ENCODE measurements at regions not wholly inside any gene's neighbourhood (a gene's known extent, or its start where the extent isn't known, plus 50 kb on each side); places are given as distances from the start of the nearest gene placed in this dataset.
"Not testable (repeated sequence)": the region's sequence is repeated elsewhere in the genome, so short reads cannot be mapped to it uniquely, and the experiment has no call there.

DNA sequence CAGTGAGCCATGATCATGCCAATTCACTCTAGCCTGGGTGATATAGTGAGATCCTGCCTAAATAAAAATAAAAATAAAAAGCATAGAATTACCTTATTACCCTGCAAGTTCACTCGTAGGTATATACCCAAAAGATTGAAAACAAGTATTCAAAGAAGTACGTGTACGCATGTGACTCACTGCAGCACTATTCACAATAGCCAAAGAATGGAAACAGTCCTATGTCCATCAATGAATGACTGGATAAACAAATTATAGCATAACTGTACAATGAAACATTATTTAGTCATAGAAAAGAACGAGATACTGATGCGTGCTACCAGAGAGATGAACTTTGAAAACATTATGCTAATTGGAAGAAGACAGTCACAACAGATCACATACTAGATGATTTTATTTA is 204.6 kb upstream of the DIAPH2 start:
- H3K4me3 Mint-ChIP-seq: no peak overlapping the region
- H3K27ac Mint-ChIP-seq: no peak overlapping the region
- DNase-seq (no peak), ATAC-seq (replicated peaks in 1 of 2) (no peak)
- H3K9me3 Mint-ChIP-seq: no peaks in the 10 kb centered on the region
- H3K27me3 Mint-ChIP-seq (ENCODE audit: low read depth): peaks cover 20% of the 10 kb centered on the region
- H3K4me1 Mint-ChIP-seq (ENCODE audit: low read depth): no peaks in the 10 kb centered on the region
- H3K36me3 Mint-ChIP-seq (ENCODE audit: insufficient read depth in 2 of 2): no peaks in the 10 kb centered on the region

DNA sequence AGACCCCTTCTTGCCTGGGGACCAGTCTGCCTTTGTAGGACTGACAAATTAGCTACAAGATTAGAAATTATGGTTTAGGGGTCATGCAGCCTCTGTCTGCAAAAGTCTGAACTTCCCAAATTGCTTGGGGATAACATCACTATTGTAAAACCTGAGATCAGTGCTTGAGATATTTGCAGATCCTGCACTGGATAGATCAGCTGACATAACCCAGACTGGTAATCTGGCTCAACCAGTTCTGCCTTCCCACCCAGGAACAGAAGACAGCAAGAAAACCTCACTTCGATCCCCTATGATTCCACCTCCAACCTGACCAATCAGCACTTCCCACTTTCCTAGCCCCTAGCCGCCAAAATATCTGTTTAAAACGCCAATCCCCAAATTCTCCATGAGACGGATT is 202.8 kb upstream of the DIAPH2 start:
- no peaks in the 10 kb centered on the region for H3K4me1 Mint-ChIP-seq (ENCODE audit: low read depth)
- DNase-seq (no peak), ATAC-seq (replicated peaks in 1 of 2) (no peak)
- H3K27ac Mint-ChIP-seq: no peak overlapping the region
- H3K4me3 Mint-ChIP-seq: no peak overlapping the region
- H3K9me3 Mint-ChIP-seq: no peaks in the 10 kb centered on the region
- H3K27me3 Mint-ChIP-seq (ENCODE audit: low read depth): peaks cover 20% of the 10 kb centered on the region
- H3K36me3 Mint-ChIP-seq (ENCODE audit: insufficient read depth in 2 of 2): no peaks in the 10 kb centered on the region

- Mint-ChIP-seq H3K4me3 (no peak overlapping the region), H3K36me3 (ENCODE audit: insufficient read depth in 2 of 2) (no peaks in the 10 kb centered on the region), H3K27me3 (ENCODE audit: low read depth) (peaks cover 18% of the 10 kb centered on the region), H3K4me1 (ENCODE audit: low read depth) (no peaks in the 10 kb centered on the region), H3K9me3 (no peaks in the 10 kb centered on the region), H3K27ac (no peak overlapping the region)
- no peak for DNase-seq
- ATAC-seq (replicated peaks in 1 of 2): no peak
Observed at GRCh38 chrX:96483647-96484160, 200.9 kb upstream of the DIAPH2 start.

- DNase-seq; H3K27ac Mint-ChIP-seq; H3K4me3 Mint-ChIP-seq; H3K36me3 Mint-ChIP-seq (ENCODE audit: insufficient read depth in 2 of 2); ATAC-seq (replicated peaks in 1 of 2); H3K4me1 Mint-ChIP-seq (ENCODE audit: low read depth); H3K9me3 Mint-ChIP-seq: not testable (repeated sequence)
- H3K27me3 Mint-ChIP-seq (ENCODE audit: low read depth): peaks cover 18% of the 10 kb centered on the region
Observed at GRCh38 chrX:96486687-96487086, 198.0 kb upstream of the DIAPH2 start.

DNA sequence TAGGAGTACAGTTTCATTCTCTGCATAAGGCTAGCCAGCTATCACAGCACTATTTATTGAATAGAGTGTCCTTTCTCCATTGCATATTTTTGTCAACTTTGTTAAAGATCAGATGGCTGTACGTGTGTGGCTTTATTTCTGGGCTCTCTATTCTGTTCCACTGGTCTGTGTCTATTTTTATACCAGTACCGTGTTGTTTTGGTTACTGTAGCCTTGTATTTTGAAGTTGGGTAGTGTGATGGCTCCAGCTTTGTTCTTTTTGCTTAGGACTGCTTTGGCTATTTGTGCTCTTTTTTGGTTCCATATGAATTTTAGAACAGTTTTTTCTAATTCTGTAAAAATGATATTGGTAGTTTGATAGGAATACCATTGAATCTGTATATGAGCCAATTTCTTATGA is 182.1 kb upstream of the DIAPH2 start:
- ATAC-seq (replicated peaks in 1 of 2) (no peak), DNase-seq (no peak)
- Mint-ChIP-seq H3K27me3 (ENCODE audit: low read depth) (no peaks in the 10 kb centered on the region), H3K4me3 (no peak overlapping the region), H3K4me1 (ENCODE audit: low read depth) (no peaks in the 10 kb centered on the region), H3K27ac (no peak overlapping the region), H3K36me3 (ENCODE audit: insufficient read depth in 2 of 2) (no peaks in the 10 kb centered on the region), H3K9me3 (no peaks in the 10 kb centered on the region)

DNA sequence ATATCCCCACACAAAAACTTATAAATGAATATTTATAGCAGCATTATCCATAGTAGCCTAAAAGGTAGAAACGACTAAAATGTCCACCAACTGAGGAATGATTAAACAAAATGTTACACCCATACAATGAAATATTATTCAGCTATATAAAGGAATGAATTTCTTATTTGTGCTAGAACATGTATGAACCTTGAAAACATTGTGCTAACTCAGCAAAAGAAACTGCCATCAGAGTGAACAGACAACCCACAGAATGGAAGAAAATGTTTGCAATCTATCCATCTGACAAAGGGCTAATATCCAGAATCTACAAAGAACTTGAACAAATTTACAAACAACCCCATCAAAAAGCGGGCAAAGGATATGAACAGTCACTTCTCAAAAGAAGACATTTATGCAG is 155.3 kb upstream of the DIAPH2 start:
- not testable (repeated sequence) for H3K4me1 Mint-ChIP-seq (ENCODE audit: low read depth); ATAC-seq (replicated peaks in 1 of 2); H3K9me3 Mint-ChIP-seq; H3K4me3 Mint-ChIP-seq; H3K36me3 Mint-ChIP-seq (ENCODE audit: insufficient read depth in 2 of 2); H3K27ac Mint-ChIP-seq; H3K27me3 Mint-ChIP-seq (ENCODE audit: low read depth); DNase-seq

DNA sequence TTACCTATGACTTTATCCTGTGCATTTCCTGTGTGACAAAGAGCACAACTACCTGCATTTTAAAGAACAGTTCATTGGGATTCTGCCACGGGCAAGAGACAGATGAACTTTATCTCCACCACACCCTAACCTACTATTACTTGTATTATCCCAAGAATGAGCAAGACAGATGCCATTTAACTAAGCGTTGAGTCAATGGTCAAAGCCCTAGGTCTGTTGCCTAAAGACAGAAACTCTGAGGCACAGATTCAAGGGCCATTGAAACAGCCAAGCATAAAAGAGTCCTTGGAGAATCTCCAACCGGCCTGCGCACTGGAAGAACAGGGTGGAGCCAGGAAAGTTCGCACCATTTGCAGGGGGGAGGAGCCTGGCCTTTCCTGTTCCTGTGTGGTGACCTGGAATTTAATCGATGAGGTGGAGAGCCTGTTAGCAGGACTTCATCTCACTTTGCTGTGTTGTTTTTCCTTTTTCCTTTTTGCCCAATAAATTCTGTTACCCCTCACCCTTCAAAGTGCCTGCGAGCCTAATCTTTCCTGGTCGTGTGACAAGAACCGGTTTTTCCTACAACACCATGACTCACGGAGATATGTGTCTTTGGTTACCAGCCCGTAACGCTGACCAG is 146.4 kb upstream of the DIAPH2 start:
- Mint-ChIP-seq H3K4me1 (ENCODE audit: low read depth) (no peaks in the 10 kb centered on the region), H3K4me3 (no peak overlapping the region), H3K36me3 (ENCODE audit: insufficient read depth in 2 of 2) (no peaks in the 10 kb centered on the region), H3K27me3 (ENCODE audit: low read depth) (peaks cover 19% of the 10 kb centered on the region), H3K9me3 (no peaks in the 10 kb centered on the region), H3K27ac (no peak overlapping the region)
- ATAC-seq (replicated peaks in 1 of 2): no peak
- no peak for DNase-seq

- ATAC-seq (replicated peaks in 1 of 2) (no peak), DNase-seq (no peak)
- Mint-ChIP-seq H3K27ac (no peak overlapping the region), H3K36me3 (ENCODE audit: insufficient read depth in 2 of 2) (no peaks in the 10 kb centered on the region), H3K9me3 (no peaks in the 10 kb centered on the region), H3K27me3 (ENCODE audit: low read depth) (peaks cover 21% of the 10 kb centered on the region), H3K4me3 (no peak overlapping the region), H3K4me1 (ENCODE audit: low read depth) (no peaks in the 10 kb centered on the region)
Observed at GRCh38 chrX:96540111-96540631, 144.5 kb upstream of the DIAPH2 start.

- H3K27me3 Mint-ChIP-seq (ENCODE audit: low read depth): peaks cover 24% of the 10 kb centered on the region
- not testable (repeated sequence) for ATAC-seq (replicated peaks in 1 of 2); H3K27ac Mint-ChIP-seq; H3K4me3 Mint-ChIP-seq; H3K4me1 Mint-ChIP-seq (ENCODE audit: low read depth); H3K9me3 Mint-ChIP-seq; H3K36me3 Mint-ChIP-seq (ENCODE audit: insufficient read depth in 2 of 2); DNase-seq
Observed at GRCh38 chrX:96546281-96546680, 138.4 kb upstream of the DIAPH2 start.

DNA sequence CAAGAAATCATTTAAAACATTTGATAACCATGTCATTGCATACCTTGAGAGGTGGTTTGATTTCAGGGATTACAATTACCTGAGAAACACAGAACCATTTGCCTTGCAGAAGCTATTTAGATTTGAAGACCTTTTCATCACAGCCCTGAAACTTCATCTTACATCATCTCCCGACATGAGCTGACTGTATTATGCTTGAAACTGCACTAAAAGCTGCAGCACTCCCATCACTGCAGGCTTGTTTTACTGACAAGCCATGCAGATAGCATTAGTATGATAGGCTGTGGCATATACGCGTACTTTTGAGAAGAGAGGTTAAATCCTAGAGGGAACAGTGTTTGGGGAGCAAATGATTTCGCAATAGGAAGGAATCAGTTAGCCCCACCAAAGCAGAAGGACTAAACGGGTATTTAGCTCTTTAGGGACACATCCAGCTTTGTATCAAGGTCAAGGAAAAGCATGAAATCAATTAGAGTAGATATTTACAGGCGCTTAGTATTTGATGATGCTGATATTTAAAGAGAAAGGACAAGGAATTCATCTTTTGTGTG is 133.2 kb upstream of the DIAPH2 start:
- H3K36me3 Mint-ChIP-seq (ENCODE audit: insufficient read depth in 2 of 2): no peaks in the 10 kb centered on the region
- DNase-seq: no peak
- H3K4me1 Mint-ChIP-seq (ENCODE audit: low read depth): no peaks in the 10 kb centered on the region
- peaks cover 21% of the 10 kb centered on the region for H3K27me3 Mint-ChIP-seq (ENCODE audit: low read depth)
- no peak overlapping the region for H3K27ac Mint-ChIP-seq
- no peak overlapping the region for H3K4me3 Mint-ChIP-seq
- H3K9me3 Mint-ChIP-seq: no peaks in the 10 kb centered on the region
- no peak for ATAC-seq (replicated peaks in 1 of 2)

DNA sequence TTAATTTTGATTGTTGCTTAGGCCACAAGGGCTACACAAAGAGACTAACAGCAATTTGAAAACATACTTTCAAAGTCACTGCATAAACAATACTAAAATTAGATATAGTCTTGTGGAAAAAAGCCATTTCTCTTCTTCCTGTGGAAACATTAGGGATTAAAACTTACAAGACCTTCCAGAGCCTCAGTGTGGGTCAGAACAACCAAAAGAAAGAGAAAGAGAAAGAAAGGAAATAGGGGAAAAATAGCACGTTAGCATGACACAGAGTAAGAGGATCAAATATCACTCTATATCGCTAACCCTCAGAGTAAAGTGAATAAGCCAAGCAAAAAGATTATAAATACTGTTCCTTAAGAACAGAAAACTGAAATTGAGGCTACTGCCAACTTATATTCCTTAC is 127.8 kb upstream of the DIAPH2 start:
- no peak for ATAC-seq (replicated peaks in 1 of 2)
- Mint-ChIP-seq H3K27me3 (ENCODE audit: low read depth) (peaks cover 2% of the 10 kb centered on the region), H3K27ac (no peak overlapping the region), H3K4me1 (ENCODE audit: low read depth) (no peaks in the 10 kb centered on the region), H3K4me3 (no peak overlapping the region), H3K36me3 (ENCODE audit: insufficient read depth in 2 of 2) (no peaks in the 10 kb centered on the region), H3K9me3 (no peaks in the 10 kb centered on the region)
- no peak for DNase-seq

GRCh38 chrX:96561129-96561528 is 123.5 kb upstream of the DIAPH2 start:
- DNase-seq; H3K4me1 Mint-ChIP-seq (ENCODE audit: low read depth); H3K4me3 Mint-ChIP-seq; ATAC-seq (replicated peaks in 1 of 2); H3K27me3 Mint-ChIP-seq (ENCODE audit: low read depth); H3K36me3 Mint-ChIP-seq (ENCODE audit: insufficient read depth in 2 of 2); H3K27ac Mint-ChIP-seq; H3K9me3 Mint-ChIP-seq: not testable (repeated sequence)

DNA sequence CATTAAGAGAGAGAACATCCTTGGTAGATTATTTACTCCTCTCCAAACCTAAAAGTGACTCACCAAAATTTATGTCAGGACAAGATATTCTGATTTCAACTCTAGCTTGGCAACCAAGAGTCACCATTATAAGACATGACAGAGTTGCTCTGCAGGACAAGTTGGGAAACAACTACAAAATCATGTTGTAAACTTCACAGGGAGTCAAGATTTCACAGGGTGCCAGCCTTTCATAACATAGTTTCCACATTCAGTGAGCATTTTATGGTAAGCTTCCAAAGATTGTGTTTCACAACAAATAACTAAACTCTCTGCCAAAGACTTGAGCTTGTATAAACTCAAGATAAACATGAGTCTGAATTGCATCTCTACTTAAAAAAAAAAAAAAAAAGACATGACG is 121.0 kb upstream of the DIAPH2 start:
- peaks cover 10% of the 10 kb centered on the region for H3K27me3 Mint-ChIP-seq (ENCODE audit: low read depth)
- H3K27ac Mint-ChIP-seq: no peak overlapping the region
- H3K4me3 Mint-ChIP-seq: no peak overlapping the region
- no peaks in the 10 kb centered on the region for H3K4me1 Mint-ChIP-seq (ENCODE audit: low read depth)
- DNase-seq (no peak), ATAC-seq (replicated peaks in 1 of 2) (no peak)
- no peaks in the 10 kb centered on the region for H3K36me3 Mint-ChIP-seq (ENCODE audit: insufficient read depth in 2 of 2)
- no peaks in the 10 kb centered on the region for H3K9me3 Mint-ChIP-seq

DNA sequence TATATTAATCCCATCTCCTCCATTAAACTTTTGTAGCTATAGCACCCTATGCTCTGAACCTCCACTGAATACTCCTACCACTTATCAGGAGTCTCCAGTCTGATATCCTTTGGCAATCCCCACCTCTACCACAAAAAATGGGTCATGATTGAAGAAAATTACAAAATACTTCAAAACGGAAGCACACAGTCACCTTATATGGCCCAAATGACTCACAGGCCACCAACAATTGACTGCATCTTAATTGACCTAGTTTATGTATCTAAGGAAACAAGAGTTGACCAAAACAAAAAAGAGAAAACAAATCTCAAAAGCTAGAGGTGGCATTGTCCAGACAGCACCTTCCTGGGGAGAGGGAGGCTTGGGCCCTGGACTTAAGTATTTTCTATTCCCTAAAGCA is 120.0 kb upstream of the DIAPH2 start:
- Mint-ChIP-seq H3K27ac (no peak overlapping the region), H3K27me3 (ENCODE audit: low read depth) (peaks cover 10% of the 10 kb centered on the region), H3K9me3 (no peaks in the 10 kb centered on the region)

More for the DNA sequence above, 120.0 kb upstream of the DIAPH2 start:
- Mint-ChIP-seq H3K4me1 (ENCODE audit: low read depth) (no peaks in the 10 kb centered on the region), H3K36me3 (ENCODE audit: insufficient read depth in 2 of 2) (no peaks in the 10 kb centered on the region), H3K4me3 (no peak overlapping the region)
- DNase-seq: no peak
- no peak for ATAC-seq (replicated peaks in 1 of 2)

All from activated T-cell treated with anti-CD3 and anti-CD28 coated beads, Interleukin-2, amount 50 U/mL, for 72 hours (primary cell).